Caco-2 (cell line): ENCODE measurements at regions not wholly inside any gene's neighbourhood (a gene's known extent, or its start where the extent isn't known, plus 50 kb on each side); places are given as distances from the start of the nearest gene placed in this dataset.

Experiments used
- BruUV-seq: library from RNA; stranded (reverse); fragments of 400-500 nt; replicated peaks from 2 replicates; lab custom pipeline; 2021; lab: Mats Ljungman, UMichigan
- CTCF ChIA-PET: fragments of 300-600 bp; sonication (Branson Sonifier 250); formaldehyde crosslinking; loops from one replicate; lab custom pipeline; 2022; ENCODE audit warnings: antibody characterized with exemption; lab: Charles Lee
- POLR2A ChIA-PET: fragments of 300-600 bp; sonication (Branson Sonifier 250); formaldehyde crosslinking; loops from one replicate; lab custom pipeline; 2022; ENCODE audit warnings: antibody characterized with exemption; lab: Charles Lee
- DNase-seq, 2 experiments: peaks; one replicate each; pipeline versions ENCODE4 v3.0.0 to v3.0.0-alpha.2; 2020 to 2022
- H3K27me3 ChIP-seq: replicated peaks from 2 replicates; pipeline ENCODE4 v1.6.0; 2011; ENCODE audit warnings: low read length; ENCODE audit not compliant: control insufficient read depth, insufficient read depth
- H3K36me3 ChIP-seq: 2 replicates; pipeline ENCODE4 v1.5.1; 2011; ENCODE audit warnings: low read length; ENCODE audit not compliant: control insufficient read depth, insufficient read depth
- H3K4me1 ChIP-seq: fragments of 250-450 bp; sonication (Bioruptor Pico); 2 replicates; pipeline ENCODE4 v1.5.1; 2020; ENCODE audit warnings: mild to moderate bottlenecking
- H3K4me3 ChIP-seq: 2 replicates; pipeline ENCODE4 v1.5.1; 2011; ENCODE audit warnings: low read depth, mild to moderate bottlenecking, control low read depth, low read length
- H3K9me3 ChIP-seq: fragments of 250-450 bp; sonication (Bioruptor Pico); 2 replicates; pipeline ENCODE4 v1.5.1; 2020; ENCODE audit warnings: mild to moderate bottlenecking, moderate library complexity
- H3K27ac Mint-ChIP-seq: one replicate; pipeline ENCODE4 v1.8.0; 2022; ENCODE audit warnings: mixed read lengths; ENCODE audit not compliant: unreplicated experiment
- H3K27me3 Mint-ChIP-seq: one replicate; pipeline ENCODE4 v1.8.0; 2022; ENCODE audit warnings: mixed read lengths; ENCODE audit not compliant: insufficient read depth, unreplicated experiment
- H3K36me3 Mint-ChIP-seq: one replicate; pipeline ENCODE4 v1.8.0; 2022; ENCODE audit warnings: mild to moderate bottlenecking, mixed read lengths; ENCODE audit not compliant: insufficient read depth, unreplicated experiment
- H3K4me1 Mint-ChIP-seq: one replicate; pipeline ENCODE4 v1.8.0; 2022; ENCODE audit warnings: low read depth, mixed read lengths; ENCODE audit not compliant: unreplicated experiment
- H3K4me3 Mint-ChIP-seq: one replicate; pipeline ENCODE4 v1.8.0; 2022; ENCODE audit warnings: mild to moderate bottlenecking, moderate library complexity, mixed read lengths; ENCODE audit not compliant: unreplicated experiment
- H3K9me3 Mint-ChIP-seq: one replicate; pipeline ENCODE4 v1.8.0; 2022; ENCODE audit warnings: mixed read lengths; ENCODE audit not compliant: unreplicated experiment
- intact Hi-C: fragments of 100-400 bp; cut with micrococcal nuclease; formaldehyde crosslinking; loops from one replicate; pipeline ENCODE4 v1.10.0; 2022; ENCODE audit not compliant: unreplicated experiment
- TF ChIP-seq, protein P1 (sequence below), 2 experiments: fragments of 200-600 bp in 1 of 2; IDR thresholded peaks; 1 replicate in 1 of 2; 2 replicates in 1 of 2; pipeline versions ENCODE4 v1.5.1 to v1.8.0; 2011 to 2022; ENCODE audit warnings: antibody characterized with exemption in 1 of 2, control low read depth in 1 of 2, inconsistent platforms in 1 of 2, low read depth in 1 of 2, low read length in 1 of 2, mild to moderate bottlenecking in 1 of 2, moderate library complexity in 1 of 2; ENCODE audit not compliant: insufficient read depth in 1 of 2, severe bottlenecking in 1 of 2, unreplicated experiment in 1 of 2

DNA sequence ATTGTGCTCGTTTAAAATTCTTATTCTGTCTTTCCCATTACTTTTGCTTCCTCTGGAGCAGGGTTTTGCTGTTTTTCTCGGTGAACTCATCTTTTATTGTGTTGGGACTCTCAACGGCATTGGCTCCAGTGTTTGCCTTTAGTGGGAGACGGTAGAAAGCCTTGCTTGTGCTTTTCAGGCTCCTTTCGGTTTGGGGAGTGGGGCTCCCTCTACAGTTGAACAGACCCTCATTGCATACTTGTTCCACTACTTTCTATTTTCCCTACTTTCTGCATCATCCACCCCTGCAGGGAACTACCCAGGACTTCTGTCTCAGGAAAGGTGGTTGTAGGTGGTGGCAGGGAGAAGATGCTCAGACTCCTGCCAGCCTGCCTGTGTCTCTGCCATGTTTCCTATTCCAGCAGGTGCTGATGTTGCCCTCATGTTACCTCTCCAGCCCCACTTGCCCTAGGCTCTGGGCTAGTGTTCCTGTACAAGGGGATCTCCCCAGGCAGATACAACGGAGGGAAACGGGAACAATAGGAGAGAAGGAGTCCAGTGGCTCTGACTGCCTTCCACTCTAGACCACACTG is 68.5 kb upstream of the ZBTB18 start:
- peaks cover 11% of the 10 kb centered on the region for H3K27me3 Mint-ChIP-seq
- H3K36me3 Mint-ChIP-seq: no peaks in the 10 kb centered on the region
- DNase-seq: peak in 1 of 2 experiments; percentile 9
- no peaks in the 10 kb centered on the region for H3K4me1 ChIP-seq
- BruUV-seq: no TSS peak
- H3K4me3 Mint-ChIP-seq: no peak overlapping the region
- TF ChIP-seq, protein P1, sequence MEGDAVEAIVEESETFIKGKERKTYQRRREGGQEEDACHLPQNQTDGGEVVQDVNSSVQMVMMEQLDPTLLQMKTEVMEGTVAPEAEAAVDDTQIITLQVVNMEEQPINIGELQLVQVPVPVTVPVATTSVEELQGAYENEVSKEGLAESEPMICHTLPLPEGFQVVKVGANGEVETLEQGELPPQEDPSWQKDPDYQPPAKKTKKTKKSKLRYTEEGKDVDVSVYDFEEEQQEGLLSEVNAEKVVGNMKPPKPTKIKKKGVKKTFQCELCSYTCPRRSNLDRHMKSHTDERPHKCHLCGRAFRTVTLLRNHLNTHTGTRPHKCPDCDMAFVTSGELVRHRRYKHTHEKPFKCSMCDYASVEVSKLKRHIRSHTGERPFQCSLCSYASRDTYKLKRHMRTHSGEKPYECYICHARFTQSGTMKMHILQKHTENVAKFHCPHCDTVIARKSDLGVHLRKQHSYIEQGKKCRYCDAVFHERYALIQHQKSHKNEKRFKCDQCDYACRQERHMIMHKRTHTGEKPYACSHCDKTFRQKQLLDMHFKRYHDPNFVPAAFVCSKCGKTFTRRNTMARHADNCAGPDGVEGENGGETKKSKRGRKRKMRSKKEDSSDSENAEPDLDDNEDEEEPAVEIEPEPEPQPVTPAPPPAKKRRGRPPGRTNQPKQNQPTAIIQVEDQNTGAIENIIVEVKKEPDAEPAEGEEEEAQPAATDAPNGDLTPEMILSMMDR (IDR thresholded peaks at IDR 0.05; ENCODE audit: insufficient read depth in 1 of 2, low read depth in 1 of 2, low read length in 1 of 2, severe bottlenecking in 1 of 2, unreplicated experiment in 1 of 2): peak; percentile 12 to 43
- intact Hi-C loops: no loop called here
- H3K27me3 ChIP-seq: no peaks in the 10 kb centered on the region
- ChIA-PET CTCF (no interaction called here), POLR2A (interaction anchor here (0.7 kb wide), 1 partner anchor 79 kb away, joined by 3 read pairs; no protein-coding TSS in a partner anchor)
- no peaks in the 10 kb centered on the region for H3K36me3 ChIP-seq
- H3K4me3 ChIP-seq: no peak overlapping the region
- no peaks in the 10 kb centered on the region for H3K4me1 Mint-ChIP-seq
- H3K9me3 Mint-ChIP-seq: no peaks in the 10 kb centered on the region
- no peak overlapping the region for H3K27ac Mint-ChIP-seq
- no peaks in the 10 kb centered on the region for H3K9me3 ChIP-seq

GRCh38 chr1:243980471-243980870 is 70.6 kb upstream of the ZBTB18 start:
- intact Hi-C loops: no loop called here
- H3K4me1 Mint-ChIP-seq: no peaks in the 10 kb centered on the region
- Histone ChIP-seq H3K4me1 (no peaks in the 10 kb centered on the region), H3K9me3 (no peaks in the 10 kb centered on the region), H3K36me3 (no peaks in the 10 kb centered on the region), H3K4me3 (no peak overlapping the region), H3K27me3 (no peaks in the 10 kb centered on the region)
- no peaks in the 10 kb centered on the region for H3K9me3 Mint-ChIP-seq
- ChIA-PET POLR2A (no interaction called here), CTCF (no interaction called here)
- DNase-seq: no peak
- H3K36me3 Mint-ChIP-seq: no peaks in the 10 kb centered on the region
- H3K27me3 Mint-ChIP-seq: peaks cover 13% of the 10 kb centered on the region
- H3K4me3 Mint-ChIP-seq: no peak overlapping the region
- TF ChIP-seq, protein P1 (IDR thresholded peaks at IDR 0.05; ENCODE audit: insufficient read depth in 1 of 2, low read depth in 1 of 2, low read length in 1 of 2, severe bottlenecking in 1 of 2, unreplicated experiment in 1 of 2): no peak
- BruUV-seq: no TSS peak
- no peak overlapping the region for H3K27ac Mint-ChIP-seq

GRCh38 chr1:243980071-243980470 is 71.0 kb upstream of the ZBTB18 start:
- Mint-ChIP-seq H3K4me3 (no peak overlapping the region), H3K27me3 (peaks cover 13% of the 10 kb centered on the region), H3K4me1 (no peaks in the 10 kb centered on the region), H3K27ac (no peak overlapping the region), H3K9me3 (no peaks in the 10 kb centered on the region), H3K36me3 (no peaks in the 10 kb centered on the region)
- no peak for DNase-seq
- no peaks in the 10 kb centered on the region for H3K27me3 ChIP-seq
- H3K4me3 ChIP-seq: no peak overlapping the region
- H3K4me1 ChIP-seq: no peaks in the 10 kb centered on the region
- ChIA-PET POLR2A (no interaction called here), CTCF (no interaction called here)
- TF ChIP-seq, protein P1 (IDR thresholded peaks at IDR 0.05; ENCODE audit: insufficient read depth in 1 of 2, low read depth in 1 of 2, low read length in 1 of 2, severe bottlenecking in 1 of 2, unreplicated experiment in 1 of 2): no peak
- H3K36me3 ChIP-seq: no peaks in the 10 kb centered on the region
- no peaks in the 10 kb centered on the region for H3K9me3 ChIP-seq
- intact Hi-C loops: no loop called here
- no TSS peak for BruUV-seq
